NT2/D1 (cell line): ENCODE measurements at regions not wholly inside any gene's neighbourhood (a gene's known extent, or its start where the extent isn't known, plus 50 kb on each side); places are given as distances from the start of the nearest gene placed in this dataset.

ENCODE experiments used
- SUZ12 ChIP-seq: IDR thresholded peaks from 2 replicates; pipeline ENCODE4 v1.6.1; 2011; ENCODE audit not compliant: insufficient read length, insufficient read depth; ENCODE audit errors: extremely low read depth
- YY1 ChIP-seq: IDR thresholded peaks from 2 replicates; pipeline ENCODE4 v1.6.1; 2011; ENCODE audit not compliant: insufficient read length, insufficient read depth
- ZNF274 ChIP-seq: IDR thresholded peaks from 2 replicates; pipeline ENCODE4 v1.6.1; 2011; ENCODE audit warnings: mild to moderate bottlenecking, low read depth, low read length

GRCh38 chr11:106495046-106495445 is 417.6 kb downstream of the AASDHPPT start:
- TF ChIP-seq ZNF274 (no peak), YY1 (no peak), SUZ12 (no peak)
